NB4 (cell line): ENCODE measurements at regions not wholly inside any gene's neighbourhood (a gene's known extent, or its start where the extent isn't known, plus 50 kb on each side); places are given as distances from the start of the nearest gene placed in this dataset.

Experiments used
- CTCF ChIP-seq: IDR thresholded peaks from one replicate; pipeline ENCODE4 v1.5.1; 2012; ENCODE audit warnings: low read depth, low read length
- MAX ChIP-seq: IDR thresholded peaks from 2 replicates; pipeline ENCODE4 v1.6.1; 2011; ENCODE audit warnings: low read depth, low read length
- POLR2A ChIP-seq: IDR thresholded peaks from 2 replicates; pipeline ENCODE4 v1.6.1; 2011; ENCODE audit warnings: mild to moderate bottlenecking; ENCODE audit not compliant: insufficient read length; ENCODE audit errors: extremely low read depth

- TF ChIP-seq CTCF (no peak), POLR2A (no peak), MAX (no peak)
Observed at GRCh38 chr17:77905266-77905665, 53.2 kb upstream of the TNRC6C start.
